ENCODE measurements at regions not wholly inside any gene's neighbourhood (a gene's known extent, or its start where the extent isn't known, plus 50 kb on each side); places are given as distances from the start of the nearest gene placed in this dataset.

GRCh38 chr20:22652681-22653588, 68.6 kb upstream of the FOXA2 start:
- H3K9ac ChIP-seq (ENCODE audit: low read depth in 1 of 2, low read length in 2 of 2), result no peak overlapping the region
- H3K27me3 ChIP-seq (ENCODE audit: control insufficient read depth in 1 of 2, insufficient read depth in 2 of 2, low read length in 2 of 2), result peaks cover 0 to 2% of the 10 kb centered on the region in 2 donors
- H3K4me1 ChIP-seq (ENCODE audit: control insufficient read depth in 1 of 2, insufficient read depth in 2 of 2, low read length in 2 of 2), result no peaks in the 10 kb centered on the region
- H3K4me3 ChIP-seq (ENCODE audit: low read depth in 1 of 2, low read length in 2 of 2), result no peak overlapping the region
- no peaks in the 10 kb centered on the region for H3K36me3 ChIP-seq (ENCODE audit: control insufficient read depth in 1 of 2, insufficient read depth in 2 of 2, low read length in 2 of 2)
- H3K27ac ChIP-seq (ENCODE audit: low read depth, low read length), result no peak overlapping the region
- H3K9me3 ChIP-seq (ENCODE audit: control insufficient read depth in 1 of 2, low read length in 2 of 2), result no peaks in the 10 kb centered on the region

- Histone ChIP-seq H3K27ac (ENCODE audit: low read depth, low read length) (no peak overlapping the region), H3K36me3 (ENCODE audit: control insufficient read depth in 1 of 2, insufficient read depth in 2 of 2, low read length in 2 of 2) (no peaks in the 10 kb centered on the region), H3K4me1 (ENCODE audit: control insufficient read depth in 1 of 2, insufficient read depth in 2 of 2, low read length in 2 of 2) (no peaks in the 10 kb centered on the region), H3K27me3 (ENCODE audit: control insufficient read depth in 1 of 2, insufficient read depth in 2 of 2, low read length in 2 of 2) (peaks cover 0 to 2% of the 10 kb centered on the region in 2 donors), H3K4me3 (ENCODE audit: low read depth in 1 of 2, low read length in 2 of 2) (no peak overlapping the region), H3K9ac (ENCODE audit: low read depth in 1 of 2, low read length in 2 of 2) (no peak overlapping the region), H3K9me3 (ENCODE audit: control insufficient read depth in 1 of 2, low read length in 2 of 2) (no peaks in the 10 kb centered on the region)
Measured at GRCh38 chr20:22653658-22654642, 69.6 kb upstream of the FOXA2 start.

- no peak overlapping the region for H3K27ac ChIP-seq (ENCODE audit: low read depth, low read length)
- no peaks in the 10 kb centered on the region for H3K27me3 ChIP-seq (ENCODE audit: control insufficient read depth in 1 of 2, insufficient read depth in 2 of 2, low read length in 2 of 2)
- no peaks in the 10 kb centered on the region for H3K4me1 ChIP-seq (ENCODE audit: control insufficient read depth in 1 of 2, insufficient read depth in 2 of 2, low read length in 2 of 2)
- no peaks in the 10 kb centered on the region for H3K9me3 ChIP-seq (ENCODE audit: control insufficient read depth in 1 of 2, low read length in 2 of 2)
- no peaks in the 10 kb centered on the region for H3K36me3 ChIP-seq (ENCODE audit: control insufficient read depth in 1 of 2, insufficient read depth in 2 of 2, low read length in 2 of 2)
- H3K4me3 ChIP-seq (ENCODE audit: low read depth in 1 of 2, low read length in 2 of 2), result no peak overlapping the region
- no peak overlapping the region for H3K9ac ChIP-seq (ENCODE audit: low read depth in 1 of 2, low read length in 2 of 2)
Measured at GRCh38 chr20:22663528-22664025, 79.2 kb upstream of the FOXA2 start.

GRCh38 chr20:22667198-22667597, 82.8 kb upstream of the FOXA2 start:
- Histone ChIP-seq H3K4me3 (ENCODE audit: low read depth in 1 of 2, low read length in 2 of 2) (no peak overlapping the region), H3K4me1 (ENCODE audit: control insufficient read depth in 1 of 2, insufficient read depth in 2 of 2, low read length in 2 of 2) (no peaks in the 10 kb centered on the region), H3K27me3 (ENCODE audit: control insufficient read depth in 1 of 2, insufficient read depth in 2 of 2, low read length in 2 of 2) (no peaks in the 10 kb centered on the region), H3K36me3 (ENCODE audit: control insufficient read depth in 1 of 2, insufficient read depth in 2 of 2, low read length in 2 of 2) (no peaks in the 10 kb centered on the region), H3K9ac (ENCODE audit: low read depth in 1 of 2, low read length in 2 of 2) (no peak overlapping the region), H3K9me3 (ENCODE audit: control insufficient read depth in 1 of 2, low read length in 2 of 2) (peaks cover 0 to 5% of the 10 kb centered on the region in 2 donors), H3K27ac (ENCODE audit: low read depth, low read length) (no peak overlapping the region)

- no peak overlapping the region for H3K4me3 ChIP-seq (ENCODE audit: low read depth in 1 of 2, low read length in 2 of 2)
- H3K9me3 ChIP-seq (ENCODE audit: control insufficient read depth in 1 of 2, low read length in 2 of 2), result peaks cover 0 to 5% of the 10 kb centered on the region in 2 donors
- H3K36me3 ChIP-seq (ENCODE audit: control insufficient read depth in 1 of 2, insufficient read depth in 2 of 2, low read length in 2 of 2), result no peaks in the 10 kb centered on the region
- H3K4me1 ChIP-seq (ENCODE audit: control insufficient read depth in 1 of 2, insufficient read depth in 2 of 2, low read length in 2 of 2), result no peaks in the 10 kb centered on the region
- H3K27me3 ChIP-seq (ENCODE audit: control insufficient read depth in 1 of 2, insufficient read depth in 2 of 2, low read length in 2 of 2), result no peaks in the 10 kb centered on the region
- H3K9ac ChIP-seq (ENCODE audit: low read depth in 1 of 2, low read length in 2 of 2), result no peak overlapping the region
- H3K27ac ChIP-seq (ENCODE audit: low read depth, low read length), result no peak overlapping the region
Measured at GRCh38 chr20:22672191-22672590, 87.8 kb upstream of the FOXA2 start.

GRCh38 chr20:22673467-22673866, 89.1 kb upstream of the FOXA2 start:
- no peak overlapping the region for H3K9ac ChIP-seq (ENCODE audit: low read depth in 1 of 2, low read length in 2 of 2)
- H3K36me3 ChIP-seq (ENCODE audit: control insufficient read depth in 1 of 2, insufficient read depth in 2 of 2, low read length in 2 of 2), result no peaks in the 10 kb centered on the region
- no peak overlapping the region for H3K27ac ChIP-seq (ENCODE audit: low read depth, low read length)

GRCh38 chr20:22675341-22675740, 91.0 kb upstream of the FOXA2 start:
- Histone ChIP-seq H3K4me3 (ENCODE audit: low read depth in 1 of 2, low read length in 2 of 2) (no peak overlapping the region), H3K27ac (ENCODE audit: low read depth, low read length) (no peak overlapping the region), H3K9me3 (ENCODE audit: control insufficient read depth in 1 of 2, low read length in 2 of 2) (peaks cover 4% of the 10 kb centered on the region in 2 donors), H3K36me3 (ENCODE audit: control insufficient read depth in 1 of 2, insufficient read depth in 2 of 2, low read length in 2 of 2) (no peaks in the 10 kb centered on the region), H3K27me3 (ENCODE audit: control insufficient read depth in 1 of 2, insufficient read depth in 2 of 2, low read length in 2 of 2) (no peaks in the 10 kb centered on the region), H3K9ac (ENCODE audit: low read depth in 1 of 2, low read length in 2 of 2) (no peak overlapping the region), H3K4me1 (ENCODE audit: control insufficient read depth in 1 of 2, insufficient read depth in 2 of 2, low read length in 2 of 2) (no peaks in the 10 kb centered on the region)

More at GRCh38 chr20:22673467-22673866, 89.1 kb upstream of the FOXA2 start:
- H3K9me3 ChIP-seq (ENCODE audit: control insufficient read depth in 1 of 2, low read length in 2 of 2), result peaks cover under 1 to 5% of the 10 kb centered on the region in 2 donors
- no peaks in the 10 kb centered on the region for H3K27me3 ChIP-seq (ENCODE audit: control insufficient read depth in 1 of 2, insufficient read depth in 2 of 2, low read length in 2 of 2)
- H3K4me3 ChIP-seq (ENCODE audit: low read depth in 1 of 2, low read length in 2 of 2), result no peak overlapping the region
- H3K4me1 ChIP-seq (ENCODE audit: control insufficient read depth in 1 of 2, insufficient read depth in 2 of 2, low read length in 2 of 2), result no peaks in the 10 kb centered on the region

- H3K27ac ChIP-seq (ENCODE audit: low read depth, low read length), result no peak overlapping the region
- H3K9me3 ChIP-seq (ENCODE audit: control insufficient read depth in 1 of 2, low read length in 2 of 2), result peaks cover 0 to 4% of the 10 kb centered on the region in 2 donors
- no peak overlapping the region for H3K4me3 ChIP-seq (ENCODE audit: low read depth in 1 of 2, low read length in 2 of 2)
- H3K4me1 ChIP-seq (ENCODE audit: control insufficient read depth in 1 of 2, insufficient read depth in 2 of 2, low read length in 2 of 2), result no peaks in the 10 kb centered on the region
- H3K9ac ChIP-seq (ENCODE audit: low read depth in 1 of 2, low read length in 2 of 2), result no peak overlapping the region
- H3K27me3 ChIP-seq (ENCODE audit: control insufficient read depth in 1 of 2, insufficient read depth in 2 of 2, low read length in 2 of 2), result no peaks in the 10 kb centered on the region
- no peaks in the 10 kb centered on the region for H3K36me3 ChIP-seq (ENCODE audit: control insufficient read depth in 1 of 2, insufficient read depth in 2 of 2, low read length in 2 of 2)
Measured at GRCh38 chr20:22678678-22679077, 94.3 kb upstream of the FOXA2 start.

- Histone ChIP-seq H3K27me3 (ENCODE audit: control insufficient read depth in 1 of 2, insufficient read depth in 2 of 2, low read length in 2 of 2) (no peaks in the 10 kb centered on the region), H3K36me3 (ENCODE audit: control insufficient read depth in 1 of 2, insufficient read depth in 2 of 2, low read length in 2 of 2) (no peaks in the 10 kb centered on the region), H3K9ac (ENCODE audit: low read depth in 1 of 2, low read length in 2 of 2) (no peak overlapping the region), H3K4me3 (ENCODE audit: low read depth in 1 of 2, low read length in 2 of 2) (no peak overlapping the region), H3K27ac (ENCODE audit: low read depth, low read length) (no peak overlapping the region), H3K4me1 (ENCODE audit: control insufficient read depth in 1 of 2, insufficient read depth in 2 of 2, low read length in 2 of 2) (no peaks in the 10 kb centered on the region), H3K9me3 (ENCODE audit: control insufficient read depth in 1 of 2, low read length in 2 of 2) (peaks cover 0 to 4% of the 10 kb centered on the region in 2 donors)
Measured at GRCh38 chr20:22679197-22679596, 94.8 kb upstream of the FOXA2 start.
